HepG2 (cell line): ENCODE measurements at regions not wholly inside any gene's neighbourhood (a gene's known extent, or its start where the extent isn't known, plus 50 kb on each side); places are given as distances from the start of the nearest gene placed in this dataset.

Source experiments
- MTF2 ChIP-seq: sonication (generic); formaldehyde crosslinking; IDR thresholded peaks from 2 replicates; pipeline ENCODE4 v1.5.0; 2020; ENCODE audit warnings: missing genetic modification reagents, borderline replicate concordance
- POLR2AphosphoS5 ChIP-seq: IDR thresholded peaks from 2 replicates; pipeline ENCODE4 v1.6.1; 2012; ENCODE audit warnings: low read depth, low read length
- SNRNP70 ChIP-seq: fragments of 200-400 bp; formaldehyde crosslinking; IDR thresholded peaks from 2 replicates; pipeline ENCODE4 v1.6.1; 2017; ENCODE audit warnings: mild to moderate bottlenecking, low read depth, low read length, moderate library complexity
- TGIF2 ChIP-seq: IDR thresholded peaks from 2 replicates; pipeline ENCODE4 v1.6.1; 2016; ENCODE audit warnings: control low read depth, missing compliant biosample characterization
- YY1 ChIP-seq: IDR thresholded peaks from 2 replicates; pipeline ENCODE4 v1.6.1; 2011; ENCODE audit warnings: low read length, low read depth, moderate library complexity, mild to moderate bottlenecking; ENCODE audit not compliant: insufficient read depth, insufficient replicate concordance
- TF ChIP-seq, protein P1 (sequence below): sonication (generic); formaldehyde crosslinking; IDR thresholded peaks from 2 replicates; pipeline ENCODE4 v1.5.0; 2020; ENCODE audit warnings: mild to moderate bottlenecking, missing genetic modification reagents, moderate library complexity
- TF ChIP-seq, protein P2 (sequence below): sonication (generic); formaldehyde crosslinking; IDR thresholded peaks from 2 replicates; pipeline ENCODE4 v1.4.0; 2020; ENCODE audit warnings: missing genetic modification reagents

DNA sequence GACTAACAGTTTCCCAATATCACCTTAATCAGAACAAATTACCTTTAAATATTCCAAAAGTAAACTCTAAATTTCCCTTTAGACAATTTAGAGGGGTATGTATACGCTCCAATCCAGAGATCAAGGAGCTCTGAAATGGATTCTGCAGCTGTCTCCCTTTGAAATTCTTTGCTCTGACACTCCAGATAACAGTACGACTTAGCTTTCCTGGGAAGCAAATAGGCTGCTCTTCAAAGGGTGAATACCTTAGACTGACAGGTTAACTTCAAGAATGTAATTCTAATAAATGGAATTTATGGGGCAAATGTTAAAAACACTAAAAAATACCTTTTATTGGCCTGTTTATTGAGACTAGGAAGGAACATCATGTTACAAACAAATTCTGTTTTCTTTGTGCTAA lies 357.2 kb downstream of the USP25 start:
- TF ChIP-seq MTF2 (CRISPR knock-in tag) (no peak), YY1 (no peak), POLR2AphosphoS5 (no peak), SNRNP70 (no peak), TGIF2 (CRISPR knock-in tag) (no peak)
- TF ChIP-seq, protein P1, sequence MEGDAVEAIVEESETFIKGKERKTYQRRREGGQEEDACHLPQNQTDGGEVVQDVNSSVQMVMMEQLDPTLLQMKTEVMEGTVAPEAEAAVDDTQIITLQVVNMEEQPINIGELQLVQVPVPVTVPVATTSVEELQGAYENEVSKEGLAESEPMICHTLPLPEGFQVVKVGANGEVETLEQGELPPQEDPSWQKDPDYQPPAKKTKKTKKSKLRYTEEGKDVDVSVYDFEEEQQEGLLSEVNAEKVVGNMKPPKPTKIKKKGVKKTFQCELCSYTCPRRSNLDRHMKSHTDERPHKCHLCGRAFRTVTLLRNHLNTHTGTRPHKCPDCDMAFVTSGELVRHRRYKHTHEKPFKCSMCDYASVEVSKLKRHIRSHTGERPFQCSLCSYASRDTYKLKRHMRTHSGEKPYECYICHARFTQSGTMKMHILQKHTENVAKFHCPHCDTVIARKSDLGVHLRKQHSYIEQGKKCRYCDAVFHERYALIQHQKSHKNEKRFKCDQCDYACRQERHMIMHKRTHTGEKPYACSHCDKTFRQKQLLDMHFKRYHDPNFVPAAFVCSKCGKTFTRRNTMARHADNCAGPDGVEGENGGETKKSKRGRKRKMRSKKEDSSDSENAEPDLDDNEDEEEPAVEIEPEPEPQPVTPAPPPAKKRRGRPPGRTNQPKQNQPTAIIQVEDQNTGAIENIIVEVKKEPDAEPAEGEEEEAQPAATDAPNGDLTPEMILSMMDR, result no peak
- TF ChIP-seq, protein P2, sequence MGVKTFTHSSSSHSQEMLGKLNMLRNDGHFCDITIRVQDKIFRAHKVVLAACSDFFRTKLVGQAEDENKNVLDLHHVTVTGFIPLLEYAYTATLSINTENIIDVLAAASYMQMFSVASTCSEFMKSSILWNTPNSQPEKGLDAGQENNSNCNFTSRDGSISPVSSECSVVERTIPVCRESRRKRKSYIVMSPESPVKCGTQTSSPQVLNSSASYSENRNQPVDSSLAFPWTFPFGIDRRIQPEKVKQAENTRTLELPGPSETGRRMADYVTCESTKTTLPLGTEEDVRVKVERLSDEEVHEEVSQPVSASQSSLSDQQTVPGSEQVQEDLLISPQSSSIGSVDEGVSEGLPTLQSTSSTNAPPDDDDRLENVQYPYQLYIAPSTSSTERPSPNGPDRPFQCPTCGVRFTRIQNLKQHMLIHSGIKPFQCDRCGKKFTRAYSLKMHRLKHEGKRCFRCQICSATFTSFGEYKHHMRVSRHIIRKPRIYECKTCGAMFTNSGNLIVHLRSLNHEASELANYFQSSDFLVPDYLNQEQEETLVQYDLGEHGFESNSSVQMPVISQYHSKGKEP, result no peak
